CD4-positive, alpha-beta T cell (primary cell): ENCODE measurements at regions not wholly inside any gene's neighbourhood (a gene's known extent, or its start where the extent isn't known, plus 50 kb on each side); places are given as distances from the start of the nearest gene placed in this dataset.

Experiments
- ATAC-seq: fragments of 200-7000 bp; cut with Tn5 transposase; one replicate; pipeline ENCODE4 v1.10.0; 2022; ENCODE audit warnings: mild to moderate bottlenecking; ENCODE audit not compliant: poor library complexity
- CTCF ChIA-PET: fragments of 350-600 bp; sonication (Branson Sonifier 250); formaldehyde crosslinking; loops from one replicate; lab custom pipeline; 2021; ENCODE audit warnings: antibody characterized with exemption, inconsistent platforms; lab: Charles Lee
- POLR2A ChIA-PET: fragments of 350-600 bp; sonication (Branson Sonifier 250); formaldehyde crosslinking; loops from one replicate; lab custom pipeline; 2021; ENCODE audit warnings: antibody characterized with exemption, inconsistent platforms; lab: Charles Lee
- DNase-seq, 14 experiments: peaks; one replicate each; pipeline ENCODE4 v3.0.0-alpha.2; 2013 to 2020; ENCODE audit warnings: mixed read lengths in 2 of 14
- H3K27ac ChIP-seq, 2 donors: one replicate each; pipeline versions ENCODE4 v1.5.1 to v1.7.0; 2013; ENCODE audit warnings: low read length in 2 of 2, low read depth in 1 of 2, mild to moderate bottlenecking in 1 of 2
- H3K27me3 ChIP-seq, 2 experiments: 1 replicate in 1 of 2; 2 replicates in 1 of 2; pipeline versions ENCODE4 v1.6.1 to v1.7.0; 2013; ENCODE audit warnings: low read length in 2 of 2, control low read depth in 1 of 2, mild to moderate bottlenecking in 1 of 2, moderate library complexity in 1 of 2; ENCODE audit not compliant: insufficient read depth in 2 of 2, control insufficient read depth in 1 of 2
- H3K36me3 ChIP-seq: one replicate; pipeline ENCODE4 v1.6.1; 2013; ENCODE audit warnings: low read length, control low read depth; ENCODE audit not compliant: insufficient read depth
- H3K4me1 ChIP-seq: one replicate; pipeline ENCODE4 v1.6.1; 2013; ENCODE audit warnings: low read length, control low read depth; ENCODE audit not compliant: insufficient read depth
- H3K4me3 ChIP-seq: one replicate; pipeline ENCODE4 v1.5.1; 2013; ENCODE audit warnings: mild to moderate bottlenecking, low read length, moderate library complexity
- H3K9me3 ChIP-seq, 2 experiments: 1 replicate in 1 of 2; 2 replicates in 1 of 2; pipeline versions ENCODE4 v1.6.1 to v1.7.0; 2013; ENCODE audit warnings: low read length in 2 of 2, mild to moderate bottlenecking in 2 of 2, control low read depth in 1 of 2, moderate library complexity in 1 of 2; ENCODE audit not compliant: control insufficient read depth in 1 of 2, insufficient read depth in 1 of 2
- H3K27ac Mint-ChIP-seq: one replicate; pipeline ENCODE4 v1.8.0; 2020; ENCODE audit warnings: mixed read lengths
- H3K27me3 Mint-ChIP-seq: one replicate; pipeline ENCODE4 v1.8.0; 2021; ENCODE audit warnings: mixed read lengths
- H3K36me3 Mint-ChIP-seq: one replicate; pipeline ENCODE4 v1.8.0; 2021; ENCODE audit warnings: low read depth, mixed read lengths
- H3K4me1 Mint-ChIP-seq: one replicate; pipeline ENCODE4 v1.8.0; 2021; ENCODE audit warnings: low read depth, mixed read lengths
- H3K4me3 Mint-ChIP-seq: one replicate; pipeline ENCODE4 v1.8.0; 2020; ENCODE audit warnings: mild to moderate bottlenecking, mixed read lengths
- H3K9me3 Mint-ChIP-seq: one replicate; pipeline ENCODE4 v1.8.0; 2020; ENCODE audit warnings: mixed read lengths
- CTCF ChIP-seq: fragments of 200-600 bp; IDR thresholded peaks from one replicate; pipeline ENCODE4 v1.8.0; 2022; ENCODE audit warnings: antibody characterized with exemption, mild to moderate bottlenecking
- intact Hi-C, 2 experiments: fragments of 100-400 bp; cut with DNase I in 1 of 2; cut with micrococcal nuclease in 1 of 2; formaldehyde crosslinking; loops; one replicate each; pipeline versions ENCODE4 v1.15.1 to v1.9.0; 2023 to 2025; cut with DNase I, micrococcal nuclease

DNA sequence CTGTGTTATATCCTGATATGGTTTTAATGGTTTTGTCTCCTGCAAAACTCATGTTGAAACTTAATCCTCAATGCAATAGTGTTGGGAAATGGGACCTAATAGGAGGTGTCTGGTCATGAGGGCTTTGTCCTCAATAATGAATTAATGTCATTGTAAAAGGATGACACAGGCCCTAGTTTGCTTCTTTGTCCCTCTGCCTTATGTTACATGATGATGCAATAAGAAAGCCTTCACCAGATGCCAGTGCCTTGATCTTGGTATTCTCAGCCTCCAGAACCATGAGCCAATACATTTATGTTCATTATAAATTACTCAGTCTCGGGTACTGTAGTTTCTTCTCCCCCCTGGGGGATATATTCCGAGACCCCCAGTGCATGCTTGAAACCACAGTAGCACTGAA, 1247.4 kb upstream of the SORCS1 start:
- Mint-ChIP-seq H3K4me3 (no peak overlapping the region), H3K36me3 (no peaks in the 10 kb centered on the region), H3K4me1 (no peaks in the 10 kb centered on the region), H3K27ac (no peak overlapping the region), H3K27me3 (no peaks in the 10 kb centered on the region), H3K9me3 (peaks cover 2% of the 10 kb centered on the region)
- Histone ChIP-seq H3K27me3 (no peaks in the 10 kb centered on the region), H3K9me3 (peaks cover 5 to 9% of the 10 kb centered on the region in 2 experiments), H3K4me1 (no peaks in the 10 kb centered on the region), H3K27ac (no peak overlapping the region), H3K4me3 (no peak overlapping the region), H3K36me3 (no peaks in the 10 kb centered on the region)
- DNase-seq (no peak), ATAC-seq (no peak)
- CTCF ChIA-PET = no interaction called here
- POLR2A ChIA-PET = no interaction called here
- intact Hi-C loops = no loop called here
- no peak for TF ChIP-seq CTCF

- Mint-ChIP-seq H3K4me1 (no peaks in the 10 kb centered on the region), H3K27me3 (no peaks in the 10 kb centered on the region), H3K27ac (no peak overlapping the region), H3K4me3 (no peak overlapping the region), H3K36me3 (no peaks in the 10 kb centered on the region), H3K9me3 (peaks cover 2% of the 10 kb centered on the region)
- ChIA-PET CTCF (no interaction called here), POLR2A (no interaction called here)
- H3K27ac ChIP-seq = no peak overlapping the region
- H3K27me3 ChIP-seq = no peaks in the 10 kb centered on the region
- no peak for TF ChIP-seq CTCF
- intact Hi-C loops = no loop called here
- H3K4me3 ChIP-seq = no peak overlapping the region
- H3K4me1 ChIP-seq = no peaks in the 10 kb centered on the region
- no peak for ATAC-seq
- H3K9me3 ChIP-seq = peaks cover 5 to 9% of the 10 kb centered on the region in 2 experiments
- no peak for DNase-seq
- no peaks in the 10 kb centered on the region for H3K36me3 ChIP-seq
These were observed 1246.7 kb upstream of the SORCS1 start for GRCh38 chr10:108411206-108411605.

DNA sequence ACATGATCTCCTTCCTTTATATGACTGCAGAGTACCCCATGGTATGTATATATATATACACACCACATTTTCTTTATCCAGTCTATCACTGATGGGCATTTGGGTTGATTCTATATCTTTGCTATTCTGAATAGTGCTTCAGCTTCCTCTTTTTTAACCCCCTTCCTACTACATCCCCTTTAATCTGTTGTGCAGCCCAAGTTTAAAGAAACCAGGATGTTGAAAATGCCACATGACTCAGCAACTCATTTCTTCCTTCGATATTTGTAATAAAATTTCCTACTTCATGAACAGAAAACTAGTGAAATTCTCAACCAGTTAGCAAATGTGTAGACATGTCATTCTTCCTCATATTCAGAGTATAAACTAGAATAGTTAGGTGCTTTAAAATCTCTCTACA, 1245.7 kb upstream of the SORCS1 start:
- ChIA-PET CTCF (no interaction called here), POLR2A (no interaction called here)
- intact Hi-C loops = no loop called here
- H3K9me3 ChIP-seq = peaks cover 5 to 9% of the 10 kb centered on the region in 2 experiments
- H3K27me3 ChIP-seq = no peaks in the 10 kb centered on the region
- no peak overlapping the region for H3K27ac Mint-ChIP-seq
- no peak overlapping the region for H3K4me3 ChIP-seq
- TF ChIP-seq CTCF = no peak
- no peak for ATAC-seq
- H3K4me1 ChIP-seq = no peaks in the 10 kb centered on the region
- H3K27ac ChIP-seq = no peak overlapping the region
- no peaks in the 10 kb centered on the region for H3K4me1 Mint-ChIP-seq
- no peaks in the 10 kb centered on the region for H3K36me3 ChIP-seq
- no peaks in the 10 kb centered on the region for H3K27me3 Mint-ChIP-seq
- DNase-seq = peak in 2 of 14 experiments; percentile 1 to 10
- peaks cover 6% of the 10 kb centered on the region for H3K9me3 Mint-ChIP-seq
- H3K4me3 Mint-ChIP-seq = no peak overlapping the region
- no peaks in the 10 kb centered on the region for H3K36me3 Mint-ChIP-seq
